ENCODE measurements at regions not wholly inside any gene's neighbourhood (a gene's known extent, or its start where the extent isn't known, plus 50 kb on each side); places are given as distances from the start of the nearest gene placed in this dataset.
A peak's percentile ranks its signal among the peaks of the same experiment; 100 is the strongest.

GRCh38 chr13:33723772-33724435 is 94.0 kb upstream of the RFC3 start:
- peak; percentile 50 to 51 for DNase-seq

- DNase-seq, result no peak
Measured at GRCh38 chr13:33725340-33725739, 92.6 kb upstream of the RFC3 start.

- DNase-seq, result no peak
Measured at GRCh38 chr13:33727297-33728083, 90.5 kb upstream of the RFC3 start.

- DNase-seq, result no peak
Measured at GRCh38 chr13:33728271-33729037, 89.5 kb upstream of the RFC3 start.

- DNase-seq, result no peak
Measured at GRCh38 chr13:33730147-33730546, 87.8 kb upstream of the RFC3 start.

- DNase-seq, result no peak
Measured at GRCh38 chr13:33730619-33731018, 87.3 kb upstream of the RFC3 start.

GRCh38 chr13:33735276-33735675 is 82.7 kb upstream of the RFC3 start:
- no peak for DNase-seq

- no peak for DNase-seq
Measured at GRCh38 chr13:33739254-33739653, 78.7 kb upstream of the RFC3 start.

- DNase-seq, result no peak
Measured at GRCh38 chr13:33740134-33740538, 77.8 kb upstream of the RFC3 start.

GRCh38 chr13:33742321-33742720 is 75.6 kb upstream of the RFC3 start:
- no peak for DNase-seq

- no peak for DNase-seq
Measured at GRCh38 chr13:33743438-33744368, 74.2 kb upstream of the RFC3 start.

- DNase-seq, result no peak
Measured at GRCh38 chr13:33744589-33745369, 73.2 kb upstream of the RFC3 start.

- no peak for DNase-seq
Measured at GRCh38 chr13:33745370-33746324, 72.3 kb upstream of the RFC3 start.

GRCh38 chr13:33746867-33747266 is 71.1 kb upstream of the RFC3 start:
- no peak for DNase-seq

GRCh38 chr13:33751151-33751550 is 66.8 kb upstream of the RFC3 start:
- DNase-seq, result no peak

GRCh38 chr13:33752094-33752493 is 65.9 kb upstream of the RFC3 start:
- no peak for DNase-seq

GRCh38 chr13:33752597-33752996 is 65.4 kb upstream of the RFC3 start:
- DNase-seq, result no peak

- no peak for DNase-seq
Measured at GRCh38 chr13:33756929-33757328, 61.0 kb upstream of the RFC3 start.

- DNase-seq, result no peak
Measured at GRCh38 chr13:33757713-33758112, 60.2 kb upstream of the RFC3 start.

GRCh38 chr13:33758113-33758512 is 59.8 kb upstream of the RFC3 start:
- DNase-seq, result no peak

GRCh38 chr13:33761740-33762139 is 56.2 kb upstream of the RFC3 start:
- no peak for DNase-seq

All from activated CD4-positive, alpha-beta T cell treated with anti-CD3 and anti-CD28 coated beads, Interleukin-2, amount 50 U/mL, for 4 hours (primary cell).